H9 (cell line): ENCODE measurements at regions not wholly inside any gene's neighbourhood (a gene's known extent, or its start where the extent isn't known, plus 50 kb on each side); places are given as distances from the start of the nearest gene placed in this dataset.

Source experiments
- DNase-seq: peaks from one replicate; pipeline ENCODE4 v3.0.0-alpha.2; 2017
- H2AFZ ChIP-seq: one replicate; pipeline ENCODE4 v1.6.1; 2013; ENCODE audit warnings: mild to moderate bottlenecking, low read length, control low read depth, moderate library complexity
- H2AK5ac ChIP-seq: 2 replicates; pipeline ENCODE4 v1.6.1; 2013; ENCODE audit warnings: low read length, control low read depth, mixed read lengths; ENCODE audit not compliant: insufficient read length
- H2BK120ac ChIP-seq: one replicate; pipeline ENCODE4 v1.6.1; 2013; ENCODE audit warnings: low read depth, mild to moderate bottlenecking, low read length, control low read depth, inconsistent platforms; ENCODE audit not compliant: poor library complexity, severe bottlenecking
- H2BK12ac ChIP-seq: 2 replicates; pipeline ENCODE4 v1.6.1; 2013; ENCODE audit warnings: low read length, control low read depth, mixed read lengths, low read depth; ENCODE audit not compliant: insufficient read length
- H2BK15ac ChIP-seq: 2 replicates; pipeline ENCODE4 v1.6.1; 2013; ENCODE audit warnings: low read depth, low read length, control low read depth
- H2BK20ac ChIP-seq: one replicate; pipeline ENCODE4 v1.6.1; 2013; ENCODE audit warnings: low read depth, mild to moderate bottlenecking, low read length, control low read depth, inconsistent platforms; ENCODE audit not compliant: poor library complexity, severe bottlenecking
- H2BK5ac ChIP-seq: 2 replicates; pipeline ENCODE4 v1.6.1; 2013; ENCODE audit warnings: low read length, control low read depth, mixed read lengths; ENCODE audit not compliant: insufficient read length
- H3K14ac ChIP-seq: 2 replicates; pipeline ENCODE4 v1.6.1; 2013; ENCODE audit warnings: low read length, control low read depth; ENCODE audit not compliant: insufficient read depth
- H3K18ac ChIP-seq: 2 replicates; pipeline ENCODE4 v1.6.1; 2013; ENCODE audit warnings: low read depth, mild to moderate bottlenecking, mixed read lengths, low read length, control low read depth; ENCODE audit not compliant: insufficient read length
- H3K23ac ChIP-seq: 2 replicates; pipeline ENCODE4 v1.6.1; 2013; ENCODE audit warnings: low read length, control low read depth, mixed read lengths, low read depth; ENCODE audit not compliant: insufficient read length
- H3K23me2 ChIP-seq: 2 replicates; pipeline ENCODE4 v1.6.1; 2013; ENCODE audit warnings: low read depth, mild to moderate bottlenecking, mixed read lengths, low read length, control low read depth; ENCODE audit not compliant: insufficient read length, poor library complexity, severe bottlenecking
- H3K27ac ChIP-seq: 2 replicates; pipeline ENCODE4 v1.5.1; 2013; ENCODE audit warnings: low read length, control low read depth, mixed read lengths, low read depth; ENCODE audit not compliant: insufficient read length
- H3K27me3 ChIP-seq: 2 replicates; pipeline ENCODE4 v1.6.1; 2013; ENCODE audit warnings: low read length, control low read depth, inconsistent platforms; ENCODE audit not compliant: insufficient read depth
- H3K4ac ChIP-seq: 2 replicates; pipeline ENCODE4 v1.6.1; 2013; ENCODE audit warnings: low read depth, mild to moderate bottlenecking, control low read depth, inconsistent platforms, low read length, moderate library complexity
- H3K4me1 ChIP-seq: 2 replicates; pipeline ENCODE4 v1.6.1; 2013; ENCODE audit warnings: low read length, control low read depth, inconsistent platforms; ENCODE audit not compliant: insufficient read depth
- H3K4me2 ChIP-seq: 2 replicates; pipeline ENCODE4 v1.6.1; 2013; ENCODE audit warnings: low read length, control low read depth, mixed read lengths; ENCODE audit not compliant: insufficient read length, insufficient read depth
- H3K56ac ChIP-seq: 2 replicates; pipeline ENCODE4 v1.6.1; 2013; ENCODE audit warnings: low read depth, mild to moderate bottlenecking, mixed read lengths, low read length, control low read depth; ENCODE audit not compliant: insufficient read length
- H3K79me1 ChIP-seq: 2 replicates; pipeline ENCODE4 v1.6.1; 2013; ENCODE audit warnings: low read depth, mild to moderate bottlenecking, moderate library complexity, low read length, control low read depth, inconsistent platforms; ENCODE audit not compliant: insufficient read depth, poor library complexity, severe bottlenecking
- H3K79me2 ChIP-seq: 2 replicates; pipeline ENCODE4 v1.6.1; 2013; ENCODE audit warnings: low read length, control low read depth, inconsistent platforms; ENCODE audit not compliant: insufficient read depth
- H3K9ac ChIP-seq: 2 replicates; pipeline ENCODE4 v1.6.1; 2013; ENCODE audit warnings: low read length, control low read depth, mixed read lengths; ENCODE audit not compliant: insufficient read length; ENCODE audit errors: extremely low read depth
- H3K9me3 ChIP-seq: one replicate; pipeline ENCODE4 v1.6.1; 2013; ENCODE audit warnings: low read depth, low read length, inconsistent platforms; ENCODE audit not compliant: control insufficient read depth
- H3T11ph ChIP-seq: one replicate; pipeline ENCODE4 v1.6.1; 2013; ENCODE audit warnings: mild to moderate bottlenecking, low read length, control low read depth, inconsistent platforms
- H4K20me1 ChIP-seq: one replicate; pipeline ENCODE4 v1.6.1; 2013; ENCODE audit not compliant: control insufficient read depth, insufficient read length, insufficient read depth
- H4K5ac ChIP-seq: 2 replicates; pipeline ENCODE4 v1.6.1; 2013; ENCODE audit warnings: low read depth, mild to moderate bottlenecking, mixed read lengths, low read length, control low read depth; ENCODE audit not compliant: insufficient read length
- H4K8ac ChIP-seq: replicated peaks from 2 replicates; pipeline ENCODE4 v1.6.1; 2013; ENCODE audit warnings: low read length, control low read depth, mixed read lengths, low read depth; ENCODE audit not compliant: insufficient read length
- H4K91ac ChIP-seq: 2 replicates; pipeline ENCODE4 v1.6.1; 2013; ENCODE audit warnings: low read depth, mild to moderate bottlenecking, moderate library complexity, mixed read lengths, low read length, control low read depth; ENCODE audit not compliant: insufficient read length
- H3K27ac Mint-ChIP-seq, 3 experiments: 2 replicates in 2 of 3; 3 replicates in 1 of 3; pipeline ENCODE4 v1.8.0; 2020 to 2021; ENCODE audit warnings: mixed read lengths in 3 of 3, mild to moderate bottlenecking in 1 of 3, moderate library complexity in 1 of 3
- H3K27me3 Mint-ChIP-seq: 2 replicates; pipeline ENCODE4 v1.8.0; 2021; ENCODE audit warnings: low read depth, mild to moderate bottlenecking, moderate library complexity, mixed read lengths
- H3K36me3 Mint-ChIP-seq, 3 experiments: 2 replicates in 2 of 3; 3 replicates in 1 of 3; pipeline ENCODE4 v1.8.0; 2020 to 2021; ENCODE audit warnings: low read depth in 3 of 3, mixed read lengths in 3 of 3; ENCODE audit not compliant: insufficient read depth in 1 of 3
- H3K4me1 Mint-ChIP-seq, 2 experiments: 2 replicates each; pipeline ENCODE4 v1.8.0; 2020; ENCODE audit warnings: mixed read lengths in 2 of 2
- H3K4me3 Mint-ChIP-seq, 2 experiments: 2 replicates in 1 of 2; 3 replicates in 1 of 2; pipeline ENCODE4 v1.8.0; 2020 to 2021; ENCODE audit warnings: mild to moderate bottlenecking in 2 of 2, mixed read lengths in 2 of 2, moderate library complexity in 1 of 2
- H3K9me3 Mint-ChIP-seq, 2 experiments: 2 replicates in 1 of 2; 3 replicates in 1 of 2; pipeline ENCODE4 v1.8.0; 2020; ENCODE audit warnings: mild to moderate bottlenecking in 2 of 2, mixed read lengths in 2 of 2, moderate library complexity in 1 of 2
- WGBS: extraction: QIAGEN DNeasy Blood & Tissue Kit; methylation state at CpG from one replicate; pipeline ENCODE4 v1.1.7; 2013; ENCODE audit warnings: missing lambda C conversion rate, low lambda C conversion rate, mixed read lengths; ENCODE audit not compliant: insufficient read length; ENCODE audit errors: extremely low coverage; 5-methylcytosine and 5-hydroxymethylcytosine counted together
- TF ChIP-seq, protein P1 (sequence below): fragments of 200-600 bp; sonication (generic); conservative IDR thresholded peaks from 3 replicates; pipeline ENCODE4 v1.8.0; 2021; ENCODE audit warnings: antibody characterized with exemption, mild to moderate bottlenecking

DNA sequence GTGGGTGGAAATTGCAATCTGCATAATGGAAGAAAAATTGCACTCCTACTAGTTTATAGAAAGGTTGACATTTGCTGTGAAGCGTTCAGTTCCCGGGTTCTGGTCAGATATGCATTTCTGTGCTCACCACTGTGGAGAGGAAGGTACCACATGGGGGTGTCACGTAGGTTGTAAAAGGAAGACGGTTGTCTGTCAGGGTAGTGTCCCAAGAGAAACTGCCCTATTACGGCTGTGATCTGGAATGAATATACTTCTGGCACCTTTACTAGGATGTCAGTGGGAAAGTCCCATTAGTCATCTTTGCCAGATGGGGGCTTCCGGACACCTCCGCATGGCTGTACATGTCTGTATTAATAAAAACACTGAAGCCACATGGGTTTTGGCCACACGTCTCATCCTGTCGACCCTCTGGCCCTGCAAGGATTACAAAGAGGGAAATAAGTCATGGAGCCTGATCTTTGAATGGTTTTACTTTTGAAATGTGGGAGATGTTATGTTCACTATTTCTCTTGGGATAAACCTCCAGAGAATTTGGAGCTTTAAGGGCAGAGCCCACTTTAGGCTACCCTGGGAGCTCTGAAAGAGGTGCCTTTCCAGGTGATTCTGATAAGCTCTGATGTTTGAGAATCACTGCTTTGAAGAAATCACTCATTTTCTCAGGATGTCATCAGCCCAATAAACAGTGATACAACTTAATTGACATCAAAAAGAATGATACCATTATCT is 133.9 kb downstream of the AKAP11 start:
- no peak overlapping the region for H2BK20ac ChIP-seq
- no peak overlapping the region for H3T11ph ChIP-seq
- H3K4ac ChIP-seq: no peak overlapping the region
- no peaks in the 10 kb centered on the region for H3K27me3 Mint-ChIP-seq
- H3K27ac Mint-ChIP-seq: no peak overlapping the region
- H3K27ac ChIP-seq: no peak overlapping the region
- no peak overlapping the region for H2BK15ac ChIP-seq
- H3K23me2 ChIP-seq: no peaks in the 10 kb centered on the region
- DNase-seq: no peak
- H3K9ac ChIP-seq: no peak overlapping the region
- H2AFZ ChIP-seq: no peak overlapping the region
- H2BK120ac ChIP-seq: no peak overlapping the region
- H3K27me3 ChIP-seq: no peaks in the 10 kb centered on the region
- no peak overlapping the region for H2AK5ac ChIP-seq
- H4K20me1 ChIP-seq: no peaks in the 10 kb centered on the region
- H3K9me3 Mint-ChIP-seq: no peaks in the 10 kb centered on the region
- no peaks in the 10 kb centered on the region for H3K79me1 ChIP-seq
- no peak overlapping the region for H3K23ac ChIP-seq
- H3K4me1 Mint-ChIP-seq: peaks cover 5 to 6% of the 10 kb centered on the region in 2 experiments
- H3K9me3 ChIP-seq: no peaks in the 10 kb centered on the region
- H2BK5ac ChIP-seq: no peak overlapping the region
- WGBS: no CpG with 5 or more reads among the region's 9 CpGs
- no peak overlapping the region for H2BK12ac ChIP-seq
- no peaks in the 10 kb centered on the region for H3K4me1 ChIP-seq
- H4K91ac ChIP-seq: no peak overlapping the region
- no peak overlapping the region for H3K4me2 ChIP-seq
- H3K79me2 ChIP-seq: no peaks in the 10 kb centered on the region; the same call in 1 of the 2 replicates
- H3K14ac ChIP-seq: no peak overlapping the region
- TF ChIP-seq, protein P1, sequence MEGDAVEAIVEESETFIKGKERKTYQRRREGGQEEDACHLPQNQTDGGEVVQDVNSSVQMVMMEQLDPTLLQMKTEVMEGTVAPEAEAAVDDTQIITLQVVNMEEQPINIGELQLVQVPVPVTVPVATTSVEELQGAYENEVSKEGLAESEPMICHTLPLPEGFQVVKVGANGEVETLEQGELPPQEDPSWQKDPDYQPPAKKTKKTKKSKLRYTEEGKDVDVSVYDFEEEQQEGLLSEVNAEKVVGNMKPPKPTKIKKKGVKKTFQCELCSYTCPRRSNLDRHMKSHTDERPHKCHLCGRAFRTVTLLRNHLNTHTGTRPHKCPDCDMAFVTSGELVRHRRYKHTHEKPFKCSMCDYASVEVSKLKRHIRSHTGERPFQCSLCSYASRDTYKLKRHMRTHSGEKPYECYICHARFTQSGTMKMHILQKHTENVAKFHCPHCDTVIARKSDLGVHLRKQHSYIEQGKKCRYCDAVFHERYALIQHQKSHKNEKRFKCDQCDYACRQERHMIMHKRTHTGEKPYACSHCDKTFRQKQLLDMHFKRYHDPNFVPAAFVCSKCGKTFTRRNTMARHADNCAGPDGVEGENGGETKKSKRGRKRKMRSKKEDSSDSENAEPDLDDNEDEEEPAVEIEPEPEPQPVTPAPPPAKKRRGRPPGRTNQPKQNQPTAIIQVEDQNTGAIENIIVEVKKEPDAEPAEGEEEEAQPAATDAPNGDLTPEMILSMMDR: no peak
- H3K36me3 Mint-ChIP-seq: no peaks in the 10 kb centered on the region
- H3K18ac ChIP-seq: no peak overlapping the region
- no peak overlapping the region for H4K5ac ChIP-seq
- no peak overlapping the region for H3K4me3 Mint-ChIP-seq
- no peak overlapping the region for H3K56ac ChIP-seq
- no peak overlapping the region for H4K8ac ChIP-seq
